ENCODE measurements at regions not wholly inside any gene's neighbourhood (a gene's known extent, or its start where the extent isn't known, plus 50 kb on each side); places are given as distances from the start of the nearest gene placed in this dataset.

DNA sequence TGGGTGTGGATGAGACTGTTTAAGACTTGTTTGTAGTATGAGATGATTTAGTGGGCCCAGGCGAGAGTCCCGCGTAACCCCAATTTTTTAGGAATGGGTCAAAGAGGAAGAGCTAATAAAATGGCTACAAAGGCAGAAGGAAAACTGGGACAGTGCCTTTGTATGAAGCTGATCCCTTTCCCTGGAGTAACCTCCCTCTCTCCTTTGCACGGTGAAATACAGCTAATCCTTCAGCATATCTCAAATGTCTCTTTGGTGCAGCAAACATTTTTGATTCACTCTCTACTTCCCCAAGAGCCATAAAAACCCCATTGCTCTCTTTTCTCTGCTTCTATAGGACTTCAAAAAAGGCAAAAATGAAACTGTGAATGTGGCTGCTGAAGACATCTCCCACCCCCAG lies 473.8 kb downstream of the KLF5 start:
- no peak overlapping the region for H2AFZ ChIP-seq (ENCODE audit: low read depth)
- H3K9ac ChIP-seq = no peak overlapping the region
- TF ChIP-seq, protein P1, sequence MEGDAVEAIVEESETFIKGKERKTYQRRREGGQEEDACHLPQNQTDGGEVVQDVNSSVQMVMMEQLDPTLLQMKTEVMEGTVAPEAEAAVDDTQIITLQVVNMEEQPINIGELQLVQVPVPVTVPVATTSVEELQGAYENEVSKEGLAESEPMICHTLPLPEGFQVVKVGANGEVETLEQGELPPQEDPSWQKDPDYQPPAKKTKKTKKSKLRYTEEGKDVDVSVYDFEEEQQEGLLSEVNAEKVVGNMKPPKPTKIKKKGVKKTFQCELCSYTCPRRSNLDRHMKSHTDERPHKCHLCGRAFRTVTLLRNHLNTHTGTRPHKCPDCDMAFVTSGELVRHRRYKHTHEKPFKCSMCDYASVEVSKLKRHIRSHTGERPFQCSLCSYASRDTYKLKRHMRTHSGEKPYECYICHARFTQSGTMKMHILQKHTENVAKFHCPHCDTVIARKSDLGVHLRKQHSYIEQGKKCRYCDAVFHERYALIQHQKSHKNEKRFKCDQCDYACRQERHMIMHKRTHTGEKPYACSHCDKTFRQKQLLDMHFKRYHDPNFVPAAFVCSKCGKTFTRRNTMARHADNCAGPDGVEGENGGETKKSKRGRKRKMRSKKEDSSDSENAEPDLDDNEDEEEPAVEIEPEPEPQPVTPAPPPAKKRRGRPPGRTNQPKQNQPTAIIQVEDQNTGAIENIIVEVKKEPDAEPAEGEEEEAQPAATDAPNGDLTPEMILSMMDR (conservative IDR thresholded peaks at IDR 0.05; ENCODE audit: low read depth, low read length) = no peak
- no peaks in the 10 kb centered on the region for H3K27me3 ChIP-seq (ENCODE audit: insufficient read depth, low read depth)
- no peaks in the 10 kb centered on the region for H3K36me3 ChIP-seq (ENCODE audit: insufficient read depth)
- H3K27ac ChIP-seq = no peak overlapping the region
- H3K4me3 ChIP-seq (IDR thresholded peaks at IDR 0.05; ENCODE audit: insufficient read depth, low read depth, low read length) = no peak overlapping the region
- H3K79me2 ChIP-seq (ENCODE audit: insufficient read depth, low read depth) = no peaks in the 10 kb centered on the region
- H3K4me2 ChIP-seq = no peak overlapping the region
- H4K20me1 ChIP-seq (ENCODE audit: insufficient read depth) = no peaks in the 10 kb centered on the region
- no peaks in the 10 kb centered on the region for H3K4me1 ChIP-seq (ENCODE audit: low read depth, poor library complexity, severe bottlenecking)

DNA sequence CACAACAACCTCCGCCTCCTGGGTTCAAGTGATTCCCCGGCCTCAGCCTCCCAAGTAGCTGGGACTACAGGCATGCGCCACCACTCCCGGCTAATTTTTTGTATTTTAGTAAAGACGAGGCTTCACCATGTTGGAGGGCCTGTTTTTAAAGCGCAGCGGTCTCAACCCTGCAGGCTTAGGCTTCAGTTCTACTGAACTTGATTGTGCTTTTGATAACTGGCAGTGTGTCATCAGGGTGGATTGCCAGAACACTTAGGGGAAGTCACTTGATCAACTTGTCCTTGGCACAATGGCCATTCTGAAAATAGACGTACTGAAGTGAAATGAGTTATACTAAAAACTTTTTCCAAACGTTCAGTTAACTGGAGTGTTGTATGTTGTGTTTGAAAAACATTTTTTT lies 472.2 kb downstream of the KLF5 start:
- Histone ChIP-seq H2AFZ (ENCODE audit: low read depth) (no peak overlapping the region), H3K4me2 (no peak overlapping the region), H3K79me2 (ENCODE audit: insufficient read depth, low read depth) (no peaks in the 10 kb centered on the region), H3K36me3 (ENCODE audit: insufficient read depth) (no peaks in the 10 kb centered on the region), H3K4me3 (IDR thresholded peaks at IDR 0.05; ENCODE audit: insufficient read depth, low read depth, low read length) (no peak overlapping the region), H3K9ac (no peak overlapping the region), H3K27me3 (ENCODE audit: insufficient read depth, low read depth) (no peaks in the 10 kb centered on the region), H3K4me1 (ENCODE audit: low read depth, poor library complexity, severe bottlenecking) (no peaks in the 10 kb centered on the region), H4K20me1 (ENCODE audit: insufficient read depth) (no peaks in the 10 kb centered on the region), H3K27ac (no peak overlapping the region)
- TF ChIP-seq, protein P1 (conservative IDR thresholded peaks at IDR 0.05; ENCODE audit: low read depth, low read length) = no peak

DNA sequence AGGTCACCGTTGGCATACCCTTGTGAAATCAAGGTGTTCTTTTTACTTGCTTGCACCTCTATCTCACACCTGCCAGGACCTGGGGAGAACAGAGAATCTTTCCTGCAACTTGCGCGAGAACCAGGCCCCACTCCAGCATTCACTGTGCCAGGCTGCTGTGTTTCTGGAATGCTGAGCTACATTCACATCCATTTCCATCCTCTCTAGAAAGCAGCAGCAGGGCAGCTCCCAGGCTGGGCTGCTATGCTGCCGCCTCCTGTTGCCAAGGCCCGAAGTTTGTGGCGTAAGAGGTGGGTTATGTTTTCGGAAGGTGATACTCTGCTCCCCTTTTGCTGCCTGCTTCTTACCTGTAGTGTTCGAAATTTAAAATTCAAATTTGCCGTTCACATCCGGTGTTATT lies 464.1 kb downstream of the KLF5 start:
- Histone ChIP-seq H3K4me1 (ENCODE audit: low read depth, poor library complexity, severe bottlenecking) (no peaks in the 10 kb centered on the region), H3K27me3 (ENCODE audit: insufficient read depth, low read depth) (no peaks in the 10 kb centered on the region), H3K79me2 (ENCODE audit: insufficient read depth, low read depth) (no peaks in the 10 kb centered on the region), H3K4me2 (no peak overlapping the region), H3K4me3 (IDR thresholded peaks at IDR 0.05; ENCODE audit: insufficient read depth, low read depth, low read length) (no peak overlapping the region), H3K9ac (no peak overlapping the region), H4K20me1 (ENCODE audit: insufficient read depth) (no peaks in the 10 kb centered on the region), H2AFZ (ENCODE audit: low read depth) (no peak overlapping the region), H3K27ac (no peak overlapping the region), H3K36me3 (ENCODE audit: insufficient read depth) (no peaks in the 10 kb centered on the region)
- TF ChIP-seq, protein P1 (conservative IDR thresholded peaks at IDR 0.05; ENCODE audit: low read depth, low read length) = no peak

DNA sequence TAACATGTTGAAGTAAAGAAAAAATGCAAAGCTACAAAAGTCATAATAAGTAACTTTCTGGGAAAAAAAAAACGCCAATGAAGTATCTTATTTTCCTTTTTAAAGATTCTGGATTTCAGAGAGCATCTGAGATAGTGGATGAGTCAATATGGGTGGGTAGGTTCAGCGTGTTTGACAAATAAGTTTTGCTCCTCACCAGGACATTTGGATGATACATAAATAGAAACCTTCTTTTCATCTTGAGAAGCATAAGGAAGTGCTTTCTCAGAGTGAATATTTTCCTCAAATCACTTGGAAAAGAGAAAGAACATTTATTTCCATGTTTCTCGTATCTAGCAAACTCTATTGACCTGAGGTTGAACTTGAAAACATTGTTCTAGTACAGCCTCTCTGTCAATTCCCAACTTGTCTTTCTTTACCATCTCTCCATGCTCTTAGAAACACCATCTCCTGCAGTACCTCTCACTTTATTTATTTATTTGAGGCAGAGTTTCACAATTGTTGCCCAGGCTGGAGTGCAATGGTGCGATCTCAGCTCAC lies 463.2 kb downstream of the KLF5 start:
- Histone ChIP-seq H3K9ac (no peak overlapping the region), H3K79me2 (ENCODE audit: insufficient read depth, low read depth) (no peaks in the 10 kb centered on the region), H3K27me3 (ENCODE audit: insufficient read depth, low read depth) (no peaks in the 10 kb centered on the region), H3K27ac (no peak overlapping the region), H3K4me3 (IDR thresholded peaks at IDR 0.05; ENCODE audit: insufficient read depth, low read depth, low read length) (no peak overlapping the region), H4K20me1 (ENCODE audit: insufficient read depth) (no peaks in the 10 kb centered on the region), H3K4me2 (no peak overlapping the region), H3K36me3 (ENCODE audit: insufficient read depth) (no peaks in the 10 kb centered on the region), H3K4me1 (ENCODE audit: low read depth, poor library complexity, severe bottlenecking) (no peaks in the 10 kb centered on the region), H2AFZ (ENCODE audit: low read depth) (no peak overlapping the region)
- TF ChIP-seq, protein P1 (conservative IDR thresholded peaks at IDR 0.05; ENCODE audit: low read depth, low read length) = no peak
